AML-193 (cell line): ENCODE measurements at regions not wholly inside any gene's neighbourhood (a gene's known extent, or its start where the extent isn't known, plus 50 kb on each side); places are given as distances from the start of the nearest gene placed in this dataset.
A peak's percentile ranks its signal among the peaks of the same experiment; 100 is the strongest.
"Not testable (repeated sequence)": the region's sequence is repeated elsewhere in the genome, so short reads cannot be mapped to it uniquely, and the experiment has no call there.

Experiments used
- DNase-seq, 2 experiments: peaks; one replicate each; lab custom pipeline; 2025; lab: John Stamatoyannopoulos, UW

GRCh38 chr10:91003379-91003778 is 82.5 kb upstream of the ANKRD1 start:
- not testable (repeated sequence) for DNase-seq

- not testable (repeated sequence) for DNase-seq
Measured at GRCh38 chr10:91005276-91005675, 84.4 kb upstream of the ANKRD1 start.

- peak; percentile 30 to 40 for DNase-seq
Measured at GRCh38 chr10:91006001-91006751, 85.3 kb upstream of the ANKRD1 start.

- DNase-seq, result no peak
Measured at GRCh38 chr10:91006752-91007346, 86.0 kb upstream of the ANKRD1 start.

- no peak for DNase-seq
Measured at GRCh38 chr10:91007655-91008054, 86.8 kb upstream of the ANKRD1 start.

GRCh38 chr10:91009121-91009520 is 88.2 kb upstream of the ANKRD1 start:
- DNase-seq, result no peak

GRCh38 chr10:91010952-91011351 is 90.1 kb upstream of the ANKRD1 start:
- no peak for DNase-seq

- no peak for DNase-seq
Measured at GRCh38 chr10:91012502-91012901, 91.6 kb upstream of the ANKRD1 start.

GRCh38 chr10:91013985-91014384 is 93.1 kb upstream of the ANKRD1 start:
- DNase-seq, result no peak

- DNase-seq, result no peak
Measured at GRCh38 chr10:91017198-91017597, 96.3 kb upstream of the ANKRD1 start.

- DNase-seq, result no peak
Measured at GRCh38 chr10:91021901-91022300, 101.0 kb upstream of the ANKRD1 start.

- DNase-seq, result no peak
Measured at GRCh38 chr10:91022390-91022789, 101.5 kb upstream of the ANKRD1 start.

GRCh38 chr10:91022924-91023699 is 102.2 kb upstream of the ANKRD1 start:
- no peak for DNase-seq

GRCh38 chr10:91023700-91024398 is 103.0 kb upstream of the ANKRD1 start:
- no peak for DNase-seq

- no peak for DNase-seq
Measured at GRCh38 chr10:91024541-91024940, 103.7 kb upstream of the ANKRD1 start.

GRCh38 chr10:91032611-91033206 is 111.8 kb upstream of the ANKRD1 start:
- DNase-seq, result peak; percentile 32 to 40

GRCh38 chr10:91033324-91033950 is 112.5 kb upstream of the ANKRD1 start:
- no peak for DNase-seq

GRCh38 chr10:91034042-91034441 is 113.2 kb upstream of the ANKRD1 start:
- DNase-seq, result no peak

- no peak for DNase-seq
Measured at GRCh38 chr10:91034494-91035159, 113.7 kb upstream of the ANKRD1 start.

- DNase-seq, result no peak
Measured at GRCh38 chr10:91035650-91036292, 114.9 kb upstream of the ANKRD1 start.
